Keratinocyte (primary cell): ENCODE measurements at regions not wholly inside any gene's neighbourhood (a gene's known extent, or its start where the extent isn't known, plus 50 kb on each side); places are given as distances from the start of the nearest gene placed in this dataset.

Experiments
- DNase-seq: peaks from one replicate; pipeline ENCODE4 v3.0.0-alpha.2; 2011; ENCODE audit warnings: low read depth, missing footprints, low spot score
- FAIRE-seq: peaks from 2 replicates; lab custom pipeline; 2011; peaks lifted over from hg19 to GRCh38; lab: Jason Lieb, UNC
- H2AFZ ChIP-seq: 2 replicates; pipeline ENCODE4 v1.6.0; 2012; ENCODE audit warnings: low read length, control low read depth, inconsistent platforms; ENCODE audit not compliant: control insufficient read depth
- H3K27ac ChIP-seq: 2 replicates; pipeline ENCODE4 v1.5.1; 2011; ENCODE audit warnings: low read length; ENCODE audit not compliant: control insufficient read depth, insufficient read depth
- H3K27me3 ChIP-seq: 3 replicates; pipeline ENCODE4 v1.6.0; 2011; ENCODE audit warnings: low read length; ENCODE audit not compliant: control insufficient read depth, insufficient read depth; ENCODE audit errors: extremely low read depth
- H3K36me3 ChIP-seq, 2 experiments: 2 replicates in 1 of 2; 3 replicates in 1 of 2; pipeline ENCODE4 v1.5.1; 2011; ENCODE audit warnings: low read length in 2 of 2, mild to moderate bottlenecking in 1 of 2; ENCODE audit not compliant: control insufficient read depth in 2 of 2, insufficient read depth in 2 of 2; ENCODE audit errors: extremely low read depth in 1 of 2
- H3K4me1 ChIP-seq: 3 replicates; pipeline ENCODE4 v1.5.1; 2011; ENCODE audit warnings: low read length; ENCODE audit not compliant: control insufficient read depth, insufficient read depth; ENCODE audit errors: extremely low read depth
- H3K4me2 ChIP-seq: 3 replicates; pipeline ENCODE4 v1.6.0; 2011; ENCODE audit warnings: low read depth, low read length; ENCODE audit not compliant: control insufficient read depth, insufficient read depth; ENCODE audit errors: extremely low read depth
- H3K4me3 ChIP-seq, 3 experiments: fragments of 200-600 bp in 1 of 3; sonication (generic) in 1 of 3; 2 replicates in 2 of 3; 3 replicates in 1 of 3; pipeline ENCODE4 v1.5.1; 2011 to 2016; ENCODE audit warnings: low read length in 3 of 3, mild to moderate bottlenecking in 3 of 3, control low read depth in 2 of 3, inconsistent platforms in 1 of 3, low read depth in 1 of 3, mixed read lengths in 1 of 3, mixed run types in 1 of 3, moderate library complexity in 1 of 3; ENCODE audit not compliant: control insufficient read depth in 2 of 3, insufficient read depth in 2 of 3; ENCODE audit errors: extremely low read depth in 1 of 3
- H3K79me2 ChIP-seq: 2 replicates; pipeline ENCODE4 v1.6.0; 2012; ENCODE audit warnings: low read length; ENCODE audit not compliant: control insufficient read depth, insufficient read depth
- H3K9ac ChIP-seq: 3 replicates; pipeline ENCODE4 v1.6.0; 2011; ENCODE audit warnings: low read length; ENCODE audit not compliant: control insufficient read depth, insufficient read depth; ENCODE audit errors: extremely low read depth
- H3K9me1 ChIP-seq: 3 replicates; pipeline ENCODE4 v1.6.0; 2011; ENCODE audit warnings: low read length; ENCODE audit not compliant: control insufficient read depth, insufficient read depth; ENCODE audit errors: extremely low read depth
- H3K9me3 ChIP-seq: 2 replicates; pipeline ENCODE4 v1.5.1; 2012; ENCODE audit warnings: low read depth, low read length; ENCODE audit not compliant: control insufficient read depth
- H4K20me1 ChIP-seq: 3 replicates; pipeline ENCODE4 v1.6.0; 2011; ENCODE audit warnings: low read length; ENCODE audit not compliant: control insufficient read depth, insufficient read depth; ENCODE audit errors: extremely low read depth
- EZH2 ChIP-seq: IDR thresholded peaks from one replicate; pipeline ENCODE4 v1.6.1; 2012; ENCODE audit warnings: inconsistent platforms, mild to moderate bottlenecking, low read length, moderate library complexity
- dilution Hi-C: fragments of 300-500 bp; cut with MboI; formaldehyde crosslinking; loops from one replicate; pipeline ENCODE4 v1.7.0; 2020; ENCODE audit warnings: low sequenced_read_pairs; ENCODE audit not compliant: extremely low pct_ligation_motif_present
- TF ChIP-seq, protein P1 (sequence below), 3 experiments: IDR thresholded peaks in 1 of 3; conservative IDR thresholded peaks in 1 of 3; optimal IDR thresholded peaks in 1 of 3; 2 replicates in 2 of 3; 3 replicates in 1 of 3; pipeline versions ENCODE3 to v1.5.1; 2011; ENCODE audit warnings: low read length in 3 of 3, mild to moderate bottlenecking in 3 of 3, moderate library complexity in 2 of 3, control low read depth in 1 of 3, inconsistent platforms in 1 of 3; ENCODE audit not compliant: insufficient read depth in 2 of 3; ENCODE audit errors: extremely low read depth in 1 of 3

DNA sequence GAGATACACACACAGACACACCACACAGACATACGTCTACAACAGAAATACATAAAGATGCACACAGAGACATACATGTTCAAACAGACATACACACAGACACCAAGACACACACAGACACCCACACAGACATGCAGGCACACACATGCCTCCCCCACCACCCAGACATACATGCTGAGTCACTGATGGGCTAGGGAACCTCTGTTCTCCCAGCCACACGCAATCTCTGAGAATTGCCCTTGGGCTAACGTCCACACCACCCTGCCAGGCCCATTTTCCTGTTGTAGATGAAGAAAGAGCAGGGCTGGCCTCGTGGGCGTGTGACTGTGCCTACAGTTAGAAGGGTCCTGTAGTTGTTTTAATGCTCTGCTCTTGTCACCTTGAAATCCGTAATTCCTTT lies 261.9 kb downstream of the KCNRG start:
- no peak for DNase-seq
- no peak overlapping the region for H3K27ac ChIP-seq
- TF ChIP-seq EZH2, result no peak
- TF ChIP-seq, protein P1, sequence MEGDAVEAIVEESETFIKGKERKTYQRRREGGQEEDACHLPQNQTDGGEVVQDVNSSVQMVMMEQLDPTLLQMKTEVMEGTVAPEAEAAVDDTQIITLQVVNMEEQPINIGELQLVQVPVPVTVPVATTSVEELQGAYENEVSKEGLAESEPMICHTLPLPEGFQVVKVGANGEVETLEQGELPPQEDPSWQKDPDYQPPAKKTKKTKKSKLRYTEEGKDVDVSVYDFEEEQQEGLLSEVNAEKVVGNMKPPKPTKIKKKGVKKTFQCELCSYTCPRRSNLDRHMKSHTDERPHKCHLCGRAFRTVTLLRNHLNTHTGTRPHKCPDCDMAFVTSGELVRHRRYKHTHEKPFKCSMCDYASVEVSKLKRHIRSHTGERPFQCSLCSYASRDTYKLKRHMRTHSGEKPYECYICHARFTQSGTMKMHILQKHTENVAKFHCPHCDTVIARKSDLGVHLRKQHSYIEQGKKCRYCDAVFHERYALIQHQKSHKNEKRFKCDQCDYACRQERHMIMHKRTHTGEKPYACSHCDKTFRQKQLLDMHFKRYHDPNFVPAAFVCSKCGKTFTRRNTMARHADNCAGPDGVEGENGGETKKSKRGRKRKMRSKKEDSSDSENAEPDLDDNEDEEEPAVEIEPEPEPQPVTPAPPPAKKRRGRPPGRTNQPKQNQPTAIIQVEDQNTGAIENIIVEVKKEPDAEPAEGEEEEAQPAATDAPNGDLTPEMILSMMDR (optimal IDR thresholded peaks at IDR 0.05 in 1 of 3, IDR thresholded peaks at IDR 0.05 in 1 of 3, conservative IDR thresholded peaks at IDR 0.05 in 1 of 3; ENCODE audit: extremely low read depth in 1 of 3, insufficient read depth in 2 of 3, low read length in 3 of 3), result no peak
- H3K4me1 ChIP-seq, result no peaks in the 10 kb centered on the region
- no peaks in the 10 kb centered on the region for H4K20me1 ChIP-seq
- H3K4me3 ChIP-seq, result no peak overlapping the region
- FAIRE-seq, result no peak
- H3K36me3 ChIP-seq, result no peaks in the 10 kb centered on the region
- no peak overlapping the region for H2AFZ ChIP-seq
- H3K79me2 ChIP-seq, result no peaks in the 10 kb centered on the region
- no peaks in the 10 kb centered on the region for H3K27me3 ChIP-seq
- no peaks in the 10 kb centered on the region for H3K9me3 ChIP-seq
- dilution Hi-C loops, result no loop called here
- no peak overlapping the region for H3K4me2 ChIP-seq
- no peak overlapping the region for H3K9ac ChIP-seq
- H3K9me1 ChIP-seq, result no peaks in the 10 kb centered on the region

DNA sequence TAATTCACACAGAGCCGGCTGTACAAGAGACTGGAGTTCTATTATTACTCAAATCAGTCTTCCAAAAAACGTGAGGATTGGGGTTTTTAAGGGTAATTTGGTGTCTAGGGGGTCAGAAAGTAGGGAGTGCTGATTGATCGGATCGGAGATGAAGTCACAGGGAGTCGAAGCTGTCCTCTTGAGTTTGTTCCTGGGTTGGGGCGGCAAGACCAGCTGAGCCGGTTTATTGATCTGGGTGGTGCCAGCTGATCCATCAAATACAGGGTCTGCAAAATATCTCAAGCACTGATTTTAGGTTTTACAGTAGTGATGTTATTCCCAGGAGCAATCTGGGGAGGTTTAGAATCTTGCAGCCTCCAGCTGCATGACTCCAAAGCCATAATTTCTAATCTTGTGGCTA lies 262.7 kb downstream of the KCNRG start:
- H2AFZ ChIP-seq, result no peak overlapping the region
- H3K27ac ChIP-seq, result no peak overlapping the region
- dilution Hi-C loops, result no loop called here
- no peak overlapping the region for H3K9ac ChIP-seq
- H3K4me2 ChIP-seq, result no peak overlapping the region
- no peaks in the 10 kb centered on the region for H3K9me3 ChIP-seq
- TF ChIP-seq, protein P1 (optimal IDR thresholded peaks at IDR 0.05 in 1 of 3, IDR thresholded peaks at IDR 0.05 in 1 of 3, conservative IDR thresholded peaks at IDR 0.05 in 1 of 3; ENCODE audit: extremely low read depth in 1 of 3, insufficient read depth in 2 of 3, low read length in 3 of 3), result no peak
- no peak for TF ChIP-seq EZH2
- no peaks in the 10 kb centered on the region for H3K79me2 ChIP-seq
- H3K4me3 ChIP-seq, result no peak overlapping the region
- DNase-seq, result no peak
- no peaks in the 10 kb centered on the region for H3K36me3 ChIP-seq
- no peaks in the 10 kb centered on the region for H4K20me1 ChIP-seq
- H3K4me1 ChIP-seq, result no peaks in the 10 kb centered on the region
- H3K27me3 ChIP-seq, result no peaks in the 10 kb centered on the region
- FAIRE-seq, result no peak
- no peaks in the 10 kb centered on the region for H3K9me1 ChIP-seq
